NCI-H524 (cell line): ENCODE measurements at regions not wholly inside any gene's neighbourhood (a gene's known extent, or its start where the extent isn't known, plus 50 kb on each side); places are given as distances from the start of the nearest gene placed in this dataset.

Experiments used
- DNase-seq, 2 experiments: peaks; one replicate each; lab custom pipeline; 2025; lab: John Stamatoyannopoulos, UW

DNA sequence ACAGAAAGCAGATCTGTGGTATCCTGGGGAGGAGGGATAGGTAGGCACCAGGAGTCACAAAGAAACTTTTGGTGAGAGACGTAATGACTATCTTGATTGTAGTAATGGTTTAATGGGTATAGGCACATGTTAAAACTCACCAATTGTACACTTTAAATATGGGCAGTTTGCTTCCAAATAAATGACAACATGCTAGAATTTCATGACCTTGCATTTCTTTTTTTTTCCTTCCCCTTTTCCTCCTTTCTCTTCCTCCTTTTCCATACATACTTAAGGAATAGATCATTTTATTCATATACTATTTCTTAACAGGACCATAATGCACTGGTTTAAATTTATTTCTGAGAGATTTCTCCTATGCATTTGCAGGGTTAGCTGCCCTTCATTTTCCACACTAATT lies 341.8 kb downstream of the TMEM182 start:
- DNase-seq = no peak

GRCh38 chr2:103119352-103119751 lies 357.5 kb downstream of the TMEM182 start:
- DNase-seq = no peak

GRCh38 chr2:103121106-103121505 lies 359.3 kb downstream of the TMEM182 start:
- DNase-seq = no peak

DNA sequence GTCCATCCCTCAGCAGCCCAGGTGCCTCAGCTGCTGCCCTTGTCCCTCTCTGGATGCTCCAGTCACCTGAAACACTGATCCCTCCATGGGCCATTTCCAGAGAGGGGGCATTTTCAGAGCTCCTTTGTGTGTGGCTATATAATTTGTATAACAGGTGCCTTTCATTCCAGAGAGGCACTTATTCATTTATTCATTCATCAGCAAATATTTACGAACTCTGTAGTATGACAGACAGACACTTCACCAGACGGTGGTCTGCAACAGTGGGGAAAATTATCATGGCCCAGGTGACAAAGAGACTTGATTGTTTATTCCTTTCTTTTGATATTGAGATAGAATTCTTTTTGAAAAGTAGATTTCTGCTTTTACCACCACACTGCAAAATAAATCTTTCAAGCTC lies 361.7 kb downstream of the TMEM182 start:
- no peak for DNase-seq

GRCh38 chr2:103130857-103131256 lies 369.0 kb downstream of the TMEM182 start:
- no peak for DNase-seq

DNA sequence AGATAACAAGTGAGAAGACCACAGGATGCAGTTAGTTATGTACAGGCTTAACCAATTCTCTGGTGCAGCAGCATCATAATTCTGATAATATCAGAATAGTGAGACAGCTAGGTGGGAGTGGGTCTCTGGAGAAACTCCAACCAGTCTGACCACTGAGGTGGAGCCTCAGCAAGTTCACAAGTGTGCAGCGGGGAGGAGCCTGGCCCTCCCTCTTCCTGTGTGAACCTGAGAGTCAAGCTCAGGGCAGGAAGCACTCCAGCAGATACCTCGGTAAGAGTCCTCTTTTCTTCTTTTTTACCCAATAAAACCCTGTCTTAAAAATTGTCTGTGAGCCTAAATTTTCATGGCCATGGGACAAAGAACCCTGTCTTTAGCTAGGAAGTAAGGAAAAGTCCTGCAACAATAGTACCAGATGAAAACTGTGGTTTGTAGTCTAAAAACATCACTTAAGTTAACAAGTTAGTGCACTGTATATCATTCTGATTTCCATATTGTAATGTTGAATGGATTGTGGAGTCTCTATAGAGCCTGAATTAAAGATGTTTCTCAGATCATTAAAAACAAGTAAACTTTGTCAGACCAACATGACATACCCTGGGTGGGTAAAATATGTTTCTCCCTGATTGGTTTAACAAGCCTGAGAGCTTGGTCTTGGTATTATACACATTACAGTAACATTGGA lies 370.8 kb downstream of the TMEM182 start:
- no peak for DNase-seq

DNA sequence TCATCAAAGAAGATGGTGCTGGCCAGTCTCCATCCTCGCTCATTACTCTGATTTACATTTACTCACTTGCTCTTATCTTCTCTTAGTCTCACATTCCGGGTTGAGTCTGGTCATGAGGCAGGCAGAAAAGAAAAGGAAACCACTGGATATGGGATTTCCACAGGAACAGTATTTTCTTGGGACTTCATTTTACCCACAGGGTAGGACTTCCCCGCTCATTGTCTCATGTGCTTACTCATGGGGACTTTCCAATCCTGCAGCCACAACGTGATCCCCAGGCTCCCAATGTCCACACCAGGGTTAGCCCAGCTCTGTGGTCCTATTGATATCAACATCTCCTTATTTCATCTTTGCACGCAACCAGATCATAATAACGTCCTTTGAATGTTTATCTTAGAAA lies 373.8 kb downstream of the TMEM182 start:
- no peak for DNase-seq

DNA sequence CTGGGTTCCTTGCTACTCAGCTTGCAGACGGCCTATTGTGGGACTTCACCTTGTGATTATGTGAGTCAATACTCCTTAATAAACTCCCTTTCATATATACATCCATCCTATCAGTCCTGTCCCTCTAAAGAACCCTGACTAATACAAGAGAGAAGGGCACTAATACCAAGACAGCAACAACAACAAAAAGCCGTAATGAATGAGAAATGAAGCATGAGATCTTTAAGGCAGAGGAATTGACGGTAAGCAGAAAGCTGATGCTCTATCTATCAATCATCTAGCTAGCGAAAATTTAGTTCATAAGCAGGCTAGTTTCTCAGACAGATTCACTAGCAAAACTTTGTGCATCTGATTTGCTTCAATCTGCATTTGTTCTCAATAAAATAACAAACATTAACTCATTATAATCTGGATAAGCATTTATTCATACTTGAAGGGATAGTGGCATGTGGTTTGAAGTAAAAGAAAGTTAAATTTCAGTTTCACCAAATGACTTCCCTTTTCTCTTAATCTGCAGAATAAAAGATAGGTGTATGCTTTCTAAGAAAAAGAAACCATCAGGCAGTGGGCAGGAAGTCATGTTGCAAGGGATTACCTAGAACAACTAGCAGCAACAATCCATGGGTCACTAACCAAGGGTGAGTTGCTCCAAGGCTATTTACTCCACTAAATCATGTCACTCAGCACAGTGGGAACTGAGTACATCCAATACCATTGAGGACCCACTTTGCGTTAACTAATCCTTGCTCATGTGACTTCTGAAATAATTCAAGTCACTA lies 376.5 kb downstream of the TMEM182 start:
- DNase-seq = no peak

DNA sequence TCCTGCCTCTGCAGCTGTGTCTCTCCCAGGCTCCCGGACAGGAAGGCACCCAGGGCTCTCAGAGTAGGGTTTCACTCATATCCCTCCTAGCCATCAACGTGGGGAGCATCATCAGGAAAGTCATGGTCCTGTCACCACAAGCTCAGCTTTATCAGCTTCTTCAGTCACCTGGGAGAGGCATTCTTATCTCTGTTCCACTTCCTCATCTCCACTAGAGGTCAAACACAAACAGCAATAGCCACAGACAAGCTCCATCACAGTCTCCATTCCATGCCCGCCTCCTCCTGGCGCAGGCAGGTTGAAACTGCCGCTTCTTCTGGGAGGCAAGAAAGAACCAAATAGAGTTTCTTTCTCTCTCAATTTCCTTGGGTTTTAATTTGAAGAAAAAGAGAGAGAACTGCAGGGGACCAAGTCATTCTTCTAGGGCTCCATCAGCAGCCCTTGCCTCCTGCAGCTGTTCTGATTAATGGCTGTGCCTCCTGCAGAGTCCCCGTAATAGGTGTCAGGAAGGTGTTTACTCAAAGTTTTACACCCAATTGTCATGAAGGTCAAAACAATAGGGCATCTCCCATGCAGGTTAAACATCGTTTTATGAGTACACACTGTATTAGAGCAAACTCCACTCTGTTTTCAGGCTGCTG lies 377.9 kb downstream of the TMEM182 start:
- DNase-seq = no peak

DNA sequence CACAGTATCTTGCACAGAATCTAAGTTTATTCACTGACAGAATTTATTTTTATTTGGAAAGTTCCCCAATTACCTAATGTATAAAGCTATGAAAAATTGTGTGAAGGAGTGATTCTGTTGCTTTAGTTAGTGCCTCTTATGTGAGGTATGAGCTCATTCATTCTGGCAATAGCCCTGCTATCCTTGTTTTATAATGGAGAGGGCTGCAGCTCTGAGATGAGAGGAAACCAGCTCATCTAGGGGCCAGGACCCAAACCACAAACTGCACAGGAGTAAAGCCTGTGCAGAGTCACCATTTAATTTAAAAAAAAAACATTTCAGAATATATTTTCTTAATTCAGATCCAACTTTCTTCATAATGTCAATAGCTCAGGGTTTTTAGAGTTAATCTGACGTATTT lies 383.0 kb downstream of the TMEM182 start:
- DNase-seq = no peak

GRCh38 chr2:103145739-103146138 lies 383.9 kb downstream of the TMEM182 start:
- DNase-seq = no peak

- no peak for DNase-seq
Measured at GRCh38 chr2:103151046-103151445, 389.2 kb downstream of the TMEM182 start.

GRCh38 chr2:103152556-103152955 lies 390.7 kb downstream of the TMEM182 start:
- no peak for DNase-seq

DNA sequence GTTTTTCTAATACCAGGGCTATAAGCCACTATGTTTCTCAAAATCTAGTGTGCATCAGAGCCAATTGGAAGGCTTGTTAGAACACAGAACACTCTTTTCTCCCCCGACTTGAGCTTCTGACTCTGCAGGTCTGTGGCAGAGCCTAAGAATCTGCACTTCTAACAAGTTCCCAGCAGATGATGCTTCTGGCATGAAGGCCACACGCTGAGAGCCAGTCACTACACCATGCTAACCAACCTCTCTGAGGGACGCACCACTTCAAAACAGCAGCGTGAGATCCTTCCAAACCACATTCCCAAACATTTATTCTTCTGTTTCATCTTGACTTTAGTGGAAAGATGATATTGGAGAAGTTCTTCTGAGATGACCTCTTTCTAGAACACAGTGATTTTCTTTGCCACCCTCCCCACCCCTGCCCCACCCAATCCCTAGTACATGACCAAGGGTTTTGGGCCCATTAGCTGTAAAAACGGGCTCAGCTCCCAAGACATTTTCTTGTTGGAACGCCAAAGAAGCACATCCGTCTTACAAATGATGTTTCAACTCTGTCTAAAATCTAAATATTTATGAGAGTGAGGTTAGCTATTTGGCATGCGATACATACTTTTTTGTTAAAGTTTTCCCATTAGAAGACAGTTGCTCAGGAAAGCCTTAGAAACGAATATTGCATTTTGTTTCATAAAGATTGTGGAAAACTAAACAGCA lies 391.9 kb downstream of the TMEM182 start:
- no peak for DNase-seq

DNA sequence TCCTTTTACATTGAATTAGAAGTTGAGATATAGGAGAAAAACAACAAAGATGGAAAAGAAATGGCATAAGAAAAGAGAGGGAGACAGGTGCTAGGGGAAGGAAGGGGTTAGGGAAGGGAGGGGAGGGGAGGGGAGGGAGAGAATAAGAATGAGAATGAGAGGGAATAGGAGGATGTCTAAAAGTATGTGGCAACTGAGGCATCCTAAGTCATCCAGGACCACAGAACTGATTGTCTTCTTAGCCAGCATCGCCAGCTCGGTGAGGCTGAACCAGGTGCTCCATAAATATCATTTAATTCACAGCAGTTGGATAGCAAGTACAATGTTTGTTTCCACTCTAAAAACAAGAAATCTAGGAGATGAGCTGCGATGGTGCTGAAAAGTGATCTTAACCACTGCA lies 393.5 kb downstream of the TMEM182 start:
- no peak for DNase-seq

DNA sequence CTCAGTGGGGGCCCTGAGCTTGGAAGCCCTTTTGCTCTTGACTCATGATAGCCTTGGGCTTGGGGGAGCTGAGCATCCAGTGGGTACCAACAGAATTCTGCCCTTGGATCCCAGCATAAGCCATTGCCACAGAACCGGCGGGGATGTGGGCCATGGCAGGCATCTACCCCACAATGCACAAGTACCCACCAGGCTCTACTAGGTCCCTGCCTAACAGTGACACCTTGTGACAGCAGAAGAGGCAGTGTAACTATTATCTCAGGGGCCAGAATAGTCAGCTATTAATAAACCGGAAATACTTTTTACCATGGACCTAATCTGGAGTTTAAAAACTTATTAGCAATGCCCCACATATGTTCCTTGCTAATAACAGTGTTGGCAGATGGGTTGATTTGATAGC lies 397.2 kb downstream of the TMEM182 start:
- peak; percentile 48 to 81 for DNase-seq

GRCh38 chr2:103161456-103162289 lies 399.8 kb downstream of the TMEM182 start:
- DNase-seq = peak; percentile 26 to 73

GRCh38 chr2:103164748-103165147 lies 402.9 kb downstream of the TMEM182 start:
- DNase-seq = peak in 1 of 2 experiments; percentile 61

DNA sequence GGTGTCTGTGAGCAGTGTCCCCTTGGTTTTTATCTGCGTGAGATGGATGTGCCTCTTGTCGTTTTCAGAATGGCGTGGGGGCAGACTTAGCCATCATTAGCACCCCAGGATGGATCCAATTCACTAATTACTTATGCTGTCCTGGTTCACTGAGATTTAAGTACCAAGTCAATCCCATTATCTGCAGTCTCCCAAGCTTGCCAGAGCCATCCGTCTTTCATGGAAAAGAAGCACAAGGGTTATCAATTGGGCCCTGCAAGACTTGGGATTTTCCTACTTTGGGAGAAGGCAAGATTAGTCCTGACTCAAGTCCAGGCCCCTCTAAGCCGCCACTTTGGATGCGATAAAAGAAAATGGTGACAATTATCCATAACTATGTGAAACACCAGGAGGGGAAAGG lies 404.0 kb downstream of the TMEM182 start:
- DNase-seq = no peak

DNA sequence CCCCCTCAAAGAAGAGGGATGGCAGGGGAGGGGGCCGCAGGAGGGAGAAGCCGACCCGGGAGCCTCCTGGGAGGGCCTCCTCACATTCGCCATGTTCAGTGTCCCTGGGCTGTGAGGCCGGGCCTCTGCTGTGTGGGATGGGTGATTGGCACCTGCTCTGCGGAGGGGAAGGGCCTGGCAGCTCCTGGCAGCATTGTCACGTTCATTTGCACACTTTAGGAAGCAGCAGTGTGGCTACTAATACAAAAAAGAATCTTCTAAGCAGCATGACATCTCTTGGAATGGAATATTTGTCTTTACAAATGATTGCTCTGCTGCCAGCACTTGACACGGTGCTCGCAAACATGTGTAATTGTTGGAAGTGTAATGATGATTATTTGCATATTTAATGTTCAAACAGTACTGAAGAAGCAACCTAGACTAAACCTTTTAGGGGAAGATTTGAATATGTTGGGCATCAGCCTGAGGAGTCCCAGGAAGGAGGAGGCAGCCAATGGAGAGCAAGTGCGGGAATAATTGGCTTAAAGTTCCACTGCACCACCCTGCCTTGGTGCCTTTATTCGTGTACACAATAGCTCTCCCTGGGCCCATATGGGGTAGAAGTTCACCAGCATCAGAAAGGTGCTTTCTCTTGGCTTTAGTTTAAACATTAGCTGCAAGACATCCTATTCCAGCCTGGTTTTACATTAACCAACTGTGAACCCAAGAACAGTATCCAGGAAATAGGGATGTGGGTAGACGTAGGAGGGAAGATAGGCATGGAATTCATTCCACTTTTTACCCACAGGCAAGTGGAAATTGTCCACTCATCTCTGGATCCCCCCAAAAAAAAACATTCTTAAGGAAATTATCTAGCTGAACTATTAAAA lies 404.9 kb downstream of the TMEM182 start:
- DNase-seq = no peak

DNA sequence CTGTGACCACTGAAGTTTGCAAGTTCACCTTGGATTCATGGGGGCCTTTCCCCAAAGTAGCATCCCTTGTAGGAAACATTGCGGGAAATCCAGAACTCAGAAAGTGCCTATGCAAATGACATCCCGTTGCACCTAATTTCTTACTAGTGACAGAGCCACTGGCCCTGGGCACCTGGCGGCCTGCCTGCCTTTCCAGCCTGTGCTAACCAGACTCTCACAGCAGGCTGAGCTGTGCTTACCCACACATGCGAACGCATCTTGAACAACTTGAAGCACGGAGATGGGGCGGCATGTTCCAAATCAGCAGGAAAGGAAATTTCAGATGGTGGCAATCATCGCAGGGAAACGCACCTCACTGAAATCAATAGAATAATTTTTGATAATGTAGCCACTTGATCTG lies 405.8 kb downstream of the TMEM182 start:
- DNase-seq = no peak
